NCI-H2196 (cell line): ENCODE measurements at regions not wholly inside any gene's neighbourhood (a gene's known extent, or its start where the extent isn't known, plus 50 kb on each side); places are given as distances from the start of the nearest gene placed in this dataset.
"Not testable (repeated sequence)": the region's sequence is repeated elsewhere in the genome, so short reads cannot be mapped to it uniquely, and the experiment has no call there.

Experiments used
- DNase-seq: peaks from one replicate; lab custom pipeline; 2025; ENCODE audit not compliant: unreplicated experiment; lab: John Stamatoyannopoulos, UW

DNA sequence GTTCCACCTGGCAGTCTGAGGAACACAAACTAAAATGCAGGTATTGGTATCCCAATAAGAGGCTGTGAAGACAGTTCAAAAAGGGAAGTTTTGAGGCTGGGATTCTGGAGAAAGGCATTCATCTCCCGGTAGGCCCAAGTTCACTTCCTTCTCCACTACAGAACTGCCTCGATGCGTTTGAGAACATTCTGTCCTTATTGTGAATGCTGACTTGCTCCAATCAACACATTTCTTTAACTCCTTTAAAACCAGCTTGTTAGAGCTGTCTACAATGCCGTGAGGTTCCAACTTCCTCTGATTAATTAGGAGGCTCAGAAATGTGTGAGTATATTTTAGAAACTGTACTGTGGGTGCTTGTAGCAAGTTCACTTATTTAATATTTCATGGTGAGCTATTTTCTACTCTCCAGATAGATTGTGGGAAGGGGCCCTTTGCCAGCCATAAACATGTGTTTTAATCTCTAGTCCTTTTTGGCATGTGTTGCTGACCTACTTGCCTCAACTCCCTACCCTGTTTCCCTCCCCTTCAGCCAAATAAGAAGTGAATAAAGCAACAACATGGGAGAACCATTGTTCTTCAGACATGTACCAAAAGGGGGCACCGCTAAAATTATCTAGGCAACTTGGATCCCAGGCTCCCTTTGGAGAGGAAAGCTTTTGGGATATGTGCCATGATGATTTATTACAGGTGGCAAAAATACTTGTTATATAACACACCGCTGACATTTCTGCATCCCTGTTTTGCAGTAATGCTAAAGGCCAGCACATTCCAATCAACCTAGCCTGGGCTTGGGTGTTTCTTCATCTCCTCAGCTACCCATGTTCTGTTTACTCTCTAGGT, 245.6 kb downstream of the BLID start:
- no peak for DNase-seq

DNA sequence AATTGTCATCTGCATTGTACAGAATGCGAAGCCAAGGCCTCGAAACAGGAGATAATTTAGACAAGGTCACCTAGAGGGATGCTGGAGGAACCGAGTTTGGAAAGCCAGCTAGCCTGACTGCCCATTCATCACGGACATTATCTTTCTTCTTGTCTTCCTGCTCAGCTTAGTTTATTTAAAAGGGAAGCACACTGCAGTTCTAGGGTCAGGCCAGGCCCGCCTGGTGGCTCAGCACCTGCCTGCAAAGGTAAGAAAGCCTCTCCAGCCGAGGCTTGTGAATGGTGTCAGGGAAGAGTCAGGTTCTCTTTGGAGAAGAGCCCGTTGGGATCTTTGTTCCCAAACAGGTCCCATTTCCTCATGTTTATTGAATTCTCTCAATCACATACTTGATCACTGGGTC, 246.5 kb downstream of the BLID start:
- DNase-seq = no peak

DNA sequence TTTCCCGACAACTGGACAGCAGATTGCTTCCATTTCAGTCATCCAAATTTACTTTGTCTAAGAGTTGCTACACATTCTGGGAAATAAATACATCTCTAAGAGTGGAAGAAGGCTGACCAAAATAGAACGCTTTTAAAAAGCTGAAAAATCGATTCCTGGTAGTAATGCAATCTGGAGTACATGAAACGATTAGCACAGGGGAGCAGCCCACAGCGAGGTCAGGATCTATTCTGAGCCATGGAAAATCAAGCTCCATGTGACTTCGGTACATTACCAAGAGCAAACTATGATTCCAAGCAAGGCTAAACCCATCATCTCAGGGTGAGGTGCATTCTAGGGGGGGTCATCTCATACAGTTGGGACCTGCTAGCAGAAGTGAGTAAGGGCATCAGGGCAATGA, 249.3 kb downstream of the BLID start:
- DNase-seq = no peak

DNA sequence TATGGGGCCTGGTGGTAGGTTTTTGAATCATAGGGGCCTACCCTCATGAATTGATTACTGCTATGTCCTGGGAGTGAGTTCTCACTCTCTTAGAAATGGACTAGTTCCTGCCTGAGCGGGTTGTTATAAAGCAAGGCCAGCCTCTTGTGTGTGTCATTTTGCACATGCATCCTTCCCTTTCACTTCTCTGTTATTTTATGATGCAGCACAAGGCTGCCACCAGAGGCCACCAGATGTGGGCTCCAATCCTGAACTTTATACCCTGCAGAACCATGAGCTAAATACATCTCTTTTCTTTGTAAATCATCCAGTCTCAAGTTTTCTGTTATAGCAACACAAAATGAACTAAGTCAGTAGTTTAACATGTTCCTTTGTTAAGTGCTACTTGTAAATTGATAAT, 251.4 kb downstream of the BLID start:
- no peak for DNase-seq

DNA sequence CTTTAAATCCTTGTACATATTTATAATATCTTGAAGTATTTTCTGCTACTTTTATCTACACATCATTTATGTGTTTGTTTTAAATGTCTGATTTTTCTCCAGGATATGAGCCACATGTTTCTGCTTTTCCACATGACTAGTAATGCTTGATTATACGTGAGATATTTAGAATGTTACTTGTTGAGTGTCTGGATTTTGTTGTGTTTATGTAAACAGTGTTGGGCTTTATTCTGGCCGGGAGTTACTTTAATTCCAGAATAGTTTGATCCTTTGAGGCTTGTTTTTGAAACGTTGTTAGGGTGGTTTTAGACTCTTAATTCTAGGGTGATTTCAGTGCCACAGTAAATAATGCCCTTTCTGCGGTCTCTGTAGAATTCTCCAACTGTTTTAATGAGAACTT, 252.9 kb downstream of the BLID start:
- no peak for DNase-seq

DNA sequence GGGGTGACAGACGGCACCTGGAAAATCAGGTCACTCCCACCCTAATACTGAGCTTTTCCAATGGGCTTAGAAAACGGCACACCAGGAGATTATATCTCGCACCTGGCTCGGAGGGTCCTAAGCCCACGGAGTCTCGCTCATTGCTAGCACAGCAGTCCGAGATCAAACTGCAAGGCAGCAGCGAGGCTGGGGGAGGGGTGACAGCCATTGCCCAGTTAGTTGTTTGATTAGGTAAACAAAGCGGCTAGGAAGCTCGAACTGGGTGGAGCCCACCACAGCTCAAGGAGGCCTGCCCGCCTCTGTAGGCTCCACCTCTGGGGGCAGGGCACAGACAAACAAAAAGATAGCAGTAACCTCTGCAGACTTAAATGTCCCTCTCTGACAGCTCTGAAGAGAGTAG, 260.9 kb downstream of the BLID start:
- DNase-seq = not testable (repeated sequence)

DNA sequence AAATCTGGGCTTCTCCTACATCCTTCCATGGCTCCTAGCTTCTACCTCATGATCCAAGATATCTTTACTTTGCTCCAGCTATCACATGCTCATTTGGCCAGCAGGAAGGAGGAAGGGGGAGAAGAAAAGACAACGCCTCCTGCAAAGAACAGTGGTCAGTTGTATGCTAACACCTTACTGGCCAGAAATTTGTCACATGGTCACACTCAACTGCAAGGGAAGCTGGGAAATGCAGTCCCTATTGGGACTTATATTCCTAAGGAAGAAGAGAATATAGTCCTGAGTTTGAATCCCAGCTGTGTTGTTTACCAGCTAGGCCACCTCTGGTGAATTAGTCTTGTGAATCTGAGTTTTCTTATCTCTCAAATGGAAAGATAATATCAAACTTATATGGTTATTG, 272.0 kb downstream of the BLID start:
- no peak for DNase-seq

DNA sequence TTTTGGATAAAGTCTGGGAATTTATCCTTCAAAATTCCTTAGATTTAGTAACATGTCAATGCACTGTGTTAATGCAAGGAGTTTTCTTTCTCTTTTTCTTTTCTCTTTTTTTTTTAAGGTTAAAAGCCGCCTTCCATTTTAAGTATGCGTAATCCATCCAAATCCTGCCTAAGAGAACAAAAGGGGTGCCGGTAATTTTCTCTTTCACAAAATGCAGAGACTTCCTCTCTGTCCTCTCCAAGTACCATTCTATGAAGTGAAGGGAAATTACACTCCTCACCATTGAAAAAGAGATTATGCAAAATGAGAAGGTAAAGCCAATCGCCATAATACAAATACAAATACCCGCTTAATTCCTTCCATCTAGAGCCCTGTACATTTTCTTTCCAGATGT, 273.8 kb downstream of the BLID start:
- DNase-seq = no peak

DNA sequence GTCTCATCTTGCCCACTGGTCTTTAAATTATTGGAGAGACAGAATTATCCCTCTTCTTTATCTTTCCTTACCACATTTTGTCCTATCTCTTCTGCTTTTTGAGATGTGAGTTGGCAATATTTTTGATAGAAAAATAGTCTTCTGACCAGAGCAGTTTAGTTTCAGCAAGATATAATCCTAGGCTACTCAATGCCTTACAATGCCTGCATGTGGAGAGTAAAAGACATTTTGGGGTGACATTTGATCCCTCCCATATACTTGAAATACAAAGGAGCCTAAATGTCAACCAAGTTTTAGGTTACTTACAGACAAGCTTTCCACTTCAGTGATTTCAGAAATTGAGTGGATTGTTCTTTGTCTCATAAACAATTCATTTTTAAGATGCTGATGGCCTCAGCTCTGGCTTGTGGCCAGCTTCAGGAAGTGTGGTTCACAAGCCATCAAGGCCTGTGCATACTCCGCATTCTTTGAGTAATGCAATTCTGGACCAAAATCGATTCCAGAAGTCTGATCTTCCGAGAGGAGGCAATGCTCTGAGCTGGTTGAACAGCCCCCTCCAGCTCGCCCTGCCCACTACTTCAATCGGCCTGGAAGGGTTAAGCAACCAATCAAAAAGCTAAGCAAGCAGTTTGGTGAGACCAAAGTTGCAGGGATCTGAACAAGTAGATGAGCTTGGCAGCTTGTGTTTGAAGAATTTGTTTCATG, 274.4 kb downstream of the BLID start:
- DNase-seq = no peak

DNA sequence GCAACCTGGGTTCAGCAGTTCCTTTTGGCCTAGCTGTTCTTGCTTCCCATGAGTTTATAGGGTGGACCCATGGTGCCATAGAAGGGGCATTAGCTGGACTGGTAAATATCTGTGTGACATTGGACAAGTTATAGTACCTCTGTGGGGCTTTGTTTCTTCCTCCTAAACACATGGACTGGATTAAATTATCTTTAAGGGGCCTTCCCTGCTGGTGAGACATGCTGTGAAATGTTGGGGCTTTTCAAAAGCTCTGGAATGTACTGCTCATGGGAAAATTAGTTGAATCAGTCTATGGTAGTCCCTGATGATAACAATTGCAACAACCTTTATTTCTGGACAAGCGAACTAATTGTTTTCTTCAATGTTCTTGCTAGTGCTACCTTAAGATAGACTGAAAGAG, 276.2 kb downstream of the BLID start:
- DNase-seq = no peak

DNA sequence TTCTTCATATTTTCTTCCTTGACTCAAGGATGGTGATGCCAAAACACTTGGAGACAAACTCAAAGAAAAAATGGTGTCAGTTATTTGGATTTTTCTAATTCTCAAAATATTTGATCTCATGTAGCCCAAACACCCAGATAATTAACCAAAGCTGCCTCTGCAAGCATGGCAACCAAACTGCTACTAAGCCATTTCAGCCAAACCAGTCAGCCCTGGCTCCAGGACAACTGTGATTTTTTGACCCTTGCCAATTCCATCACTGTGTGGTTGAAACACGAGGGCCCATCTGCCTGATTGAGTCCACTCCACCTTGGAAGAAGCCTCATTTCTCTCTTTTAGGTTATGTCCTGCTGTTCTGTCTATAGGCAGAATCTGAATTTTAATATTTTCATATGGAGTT, 277.4 kb downstream of the BLID start:
- DNase-seq = no peak

DNA sequence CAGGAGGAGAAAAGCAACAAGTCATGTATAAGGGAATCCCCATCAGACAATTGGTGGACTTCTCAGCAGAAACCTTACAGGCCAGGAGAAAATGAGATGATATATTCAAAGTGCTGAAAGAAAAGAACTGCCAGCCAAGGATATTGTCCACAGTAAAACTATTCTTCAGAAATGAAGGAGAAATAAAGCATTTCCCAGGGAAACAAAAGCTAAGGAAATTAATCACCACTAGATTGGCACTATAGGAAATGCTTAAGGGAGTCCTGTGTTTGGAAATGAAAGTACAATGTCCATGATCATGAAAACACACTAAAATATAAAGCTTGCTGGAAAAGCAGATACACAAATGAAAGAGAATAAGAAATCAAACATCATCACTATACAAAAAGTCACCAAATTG, 282.0 kb downstream of the BLID start:
- no peak for DNase-seq

DNA sequence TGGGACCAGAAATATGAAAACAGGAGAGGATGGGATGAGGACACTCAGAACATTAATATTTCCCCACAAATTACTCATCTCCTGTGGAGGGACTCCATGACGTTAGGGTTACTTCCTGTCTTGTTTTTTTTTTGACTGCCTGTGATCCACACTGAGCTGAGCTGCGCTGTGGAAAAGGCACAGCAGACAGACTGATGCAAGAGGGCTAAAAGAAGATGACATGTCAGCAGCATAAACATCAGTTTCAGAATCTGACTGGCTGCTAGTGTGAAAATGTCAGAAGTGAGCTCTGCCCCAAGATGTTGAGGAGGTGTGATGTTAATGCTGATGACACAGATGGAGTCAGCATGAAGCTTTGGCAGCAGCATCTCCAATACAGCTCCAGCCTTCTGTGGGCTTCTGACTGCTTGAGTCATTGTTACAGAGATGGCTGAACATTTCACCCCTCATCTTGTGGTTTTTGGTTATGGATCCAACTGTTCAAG, 286.8 kb downstream of the BLID start:
- no peak for DNase-seq

DNA sequence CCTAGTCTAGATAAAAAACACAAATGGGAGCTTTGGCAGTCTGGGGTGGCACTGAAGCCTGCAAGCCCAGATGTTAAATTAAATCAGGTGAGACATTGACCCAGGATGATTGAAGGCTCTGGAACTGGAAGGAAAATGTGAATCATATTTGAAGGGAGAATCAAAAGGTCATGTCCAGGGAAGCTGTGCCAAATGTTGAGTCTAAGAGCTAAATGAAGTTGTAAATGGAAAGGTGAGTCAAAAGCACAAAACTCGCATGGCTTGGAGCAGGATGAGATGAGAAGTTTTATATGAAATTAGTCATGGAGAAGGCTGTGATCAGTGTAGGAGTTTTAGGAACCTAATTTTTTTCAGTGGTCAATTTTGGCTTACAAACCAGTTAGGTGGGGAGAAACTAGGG, 301.1 kb downstream of the BLID start:
- no peak for DNase-seq

DNA sequence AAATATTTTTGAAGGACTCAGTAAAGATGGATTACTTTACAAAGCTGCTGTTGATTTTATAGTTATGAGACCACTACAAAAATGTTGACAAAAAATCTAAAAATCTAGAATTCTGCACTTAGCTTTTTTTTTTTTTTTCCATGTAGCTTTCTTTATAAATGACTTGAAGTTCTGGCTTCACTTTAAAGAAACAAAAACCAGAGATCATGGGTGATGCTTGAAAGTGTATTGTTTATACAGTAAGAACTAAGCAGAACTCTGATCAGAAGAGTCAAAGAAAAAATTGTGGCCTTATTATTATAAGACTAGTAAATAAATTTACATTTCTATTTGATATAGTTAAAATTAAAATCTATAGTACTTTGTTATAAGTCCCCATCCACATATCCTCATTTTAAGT, 301.7 kb downstream of the BLID start:
- DNase-seq = no peak

DNA sequence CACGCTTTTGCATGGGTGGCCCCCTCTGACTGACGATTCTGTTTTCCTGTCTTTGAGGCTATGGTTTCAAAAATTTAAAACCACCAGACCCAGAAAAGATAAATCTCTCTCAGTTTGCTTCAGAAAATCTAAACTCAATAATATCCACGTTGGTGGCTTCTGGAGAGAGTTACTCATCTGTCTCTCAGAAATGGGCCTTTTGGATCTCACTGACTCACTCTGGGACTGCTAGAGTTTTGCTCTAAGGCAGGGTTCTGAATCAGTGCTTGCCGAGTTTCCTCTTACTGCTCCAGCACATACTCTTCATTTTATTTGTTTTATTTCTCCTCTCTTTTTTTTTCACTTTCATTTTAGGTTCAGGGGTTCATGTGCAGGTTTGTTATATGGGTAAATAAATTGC, 305.7 kb downstream of the BLID start:
- DNase-seq = no peak

DNA sequence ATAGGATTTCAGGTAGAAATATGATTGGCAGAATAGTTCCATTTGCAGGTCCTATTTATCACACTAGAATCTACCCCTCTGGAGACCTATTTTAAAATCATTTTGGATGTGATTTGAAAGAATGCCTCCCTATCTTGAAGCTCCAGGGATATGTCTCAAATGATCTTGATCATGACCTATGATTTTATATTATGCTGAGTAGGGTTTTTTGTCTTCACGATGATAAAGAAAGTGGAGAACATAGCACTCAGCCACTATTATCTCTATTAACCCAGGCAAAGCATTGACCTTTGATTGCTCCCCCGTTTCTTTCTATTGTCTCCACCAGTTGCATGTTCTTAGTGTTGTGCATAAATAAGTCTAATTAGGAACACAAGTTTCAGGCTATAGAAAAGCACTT, 307.9 kb downstream of the BLID start:
- no peak for DNase-seq

DNA sequence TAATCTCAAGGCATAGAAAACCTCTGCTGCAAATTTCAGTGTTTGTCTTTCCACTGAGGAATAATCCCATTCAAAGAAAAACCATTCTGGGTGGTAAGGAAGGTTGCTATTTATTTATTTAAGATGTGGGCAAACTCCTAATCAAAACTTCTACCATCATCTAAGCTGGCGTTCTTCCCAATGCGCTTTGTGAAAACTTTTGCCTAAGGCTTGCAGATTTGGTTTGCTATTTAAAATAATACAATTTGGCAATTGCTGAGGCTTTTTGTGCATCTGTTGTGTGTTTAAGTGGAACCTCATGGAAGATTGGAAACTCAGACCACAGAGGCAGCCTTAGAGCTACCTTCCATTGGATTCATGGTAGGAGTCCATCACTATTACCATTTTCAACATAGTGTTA, 309.0 kb downstream of the BLID start:
- DNase-seq = no peak

DNA sequence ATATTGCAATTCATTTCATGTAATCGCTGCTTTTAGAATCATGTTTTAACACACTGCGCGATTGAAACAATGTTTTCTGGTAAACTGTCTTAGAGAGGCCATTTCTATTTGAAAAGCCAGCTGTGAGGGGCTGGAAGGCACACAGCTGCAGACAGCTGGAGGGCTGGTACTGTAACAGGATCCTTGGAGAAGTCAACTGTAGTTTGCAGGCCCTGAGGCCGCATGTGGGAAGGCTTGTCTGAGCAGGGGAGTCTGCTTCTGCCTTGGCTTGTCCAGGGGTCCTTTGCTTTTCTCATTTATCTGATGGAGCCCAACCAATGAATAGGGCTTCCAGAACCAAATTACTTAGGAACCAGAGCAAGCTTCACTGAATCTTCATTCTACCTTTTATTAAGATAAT, 313.5 kb downstream of the BLID start:
- no peak for DNase-seq

DNA sequence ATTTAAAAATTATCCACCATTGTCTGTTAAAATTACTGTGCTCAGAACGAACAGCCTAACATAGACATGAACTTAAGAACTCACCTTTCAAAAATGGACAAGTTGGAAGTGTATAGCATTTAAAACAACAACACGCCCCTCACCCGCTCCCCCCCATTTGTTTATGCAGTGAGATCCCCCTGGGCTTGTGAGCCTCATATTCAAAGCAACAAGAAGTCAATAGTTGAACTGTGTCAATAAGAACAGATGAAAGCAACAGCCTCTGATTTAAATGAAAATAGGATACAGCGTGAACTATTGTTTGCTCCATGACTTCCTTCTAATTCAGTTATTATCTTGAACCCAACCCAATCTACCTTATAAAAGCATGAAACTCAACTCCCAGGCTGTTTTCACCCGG, 314.2 kb downstream of the BLID start:
- DNase-seq = no peak

DNA sequence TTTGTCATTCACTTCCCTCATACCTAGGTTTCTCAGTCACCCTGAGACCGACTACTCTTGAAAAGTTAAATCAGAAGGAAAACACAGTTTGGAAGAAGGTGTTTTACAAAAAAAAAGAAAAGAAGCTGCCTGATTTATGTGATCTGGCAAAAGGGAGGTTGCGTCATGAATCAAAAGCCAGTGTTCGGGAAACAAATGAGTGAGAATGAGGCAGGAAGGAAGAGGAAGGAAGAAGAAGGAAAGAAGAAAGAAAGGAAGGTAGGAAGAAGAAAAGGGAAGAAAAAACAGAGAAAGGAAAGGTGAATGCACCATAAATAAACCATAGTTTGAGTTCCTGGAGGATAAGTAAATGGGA, 314.6 kb downstream of the BLID start:
- DNase-seq = no peak

DNA sequence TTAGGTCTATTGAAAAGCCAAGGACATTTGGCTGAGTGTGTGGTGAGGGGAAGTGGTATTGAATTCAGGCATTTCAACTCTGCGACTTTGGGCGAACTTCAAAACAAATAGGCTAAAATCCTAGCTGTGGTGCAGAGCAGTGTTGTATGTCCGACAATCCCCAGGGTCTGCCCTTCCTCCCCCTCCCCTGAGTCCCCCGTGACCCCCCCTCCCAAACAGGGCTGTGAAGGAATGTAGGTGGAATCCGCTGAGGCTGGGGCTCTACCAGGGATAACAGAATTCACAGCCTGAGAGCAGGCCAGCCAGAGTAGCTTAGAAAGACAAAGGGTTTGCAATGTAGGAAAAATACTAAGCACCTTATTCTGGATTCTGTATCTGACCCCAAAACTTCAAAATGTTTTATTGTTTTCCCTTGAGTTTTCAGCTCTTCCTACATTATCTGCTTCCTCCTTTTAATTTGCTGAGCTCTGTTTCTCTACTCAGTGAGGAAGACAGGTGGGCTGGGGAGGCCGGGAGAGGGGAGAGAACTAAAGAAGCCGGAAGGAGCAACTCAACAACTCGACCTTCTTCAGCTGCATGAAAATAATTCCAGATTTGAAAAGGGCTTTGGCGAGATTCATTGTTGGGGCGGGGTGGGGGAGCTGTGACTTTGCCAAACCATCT, 315.2 kb downstream of the BLID start:
- DNase-seq = no peak
